GM12874 (cell line): ENCODE measurements at regions not wholly inside any gene's neighbourhood (a gene's known extent, or its start where the extent isn't known, plus 50 kb on each side); places are given as distances from the start of the nearest gene placed in this dataset.

ENCODE experiments used
- CTCF ChIP-seq: IDR thresholded peaks from 2 replicates; pipeline ENCODE4 v1.5.1; 2011; ENCODE audit warnings: low read depth, mild to moderate bottlenecking, control low read depth, low read length, moderate library complexity; ENCODE audit not compliant: insufficient read depth

GRCh38 chr5:174210596-174211276 lies 165.2 kb downstream of the NSG2 start:
- no peak for TF ChIP-seq CTCF

- no peak for TF ChIP-seq CTCF
These were observed 165.7 kb downstream of the NSG2 start for GRCh38 chr5:174211277-174211626.

- no peak for TF ChIP-seq CTCF
These were observed 172.0 kb downstream of the NSG2 start for GRCh38 chr5:174217527-174217926.

- TF ChIP-seq CTCF = no peak
These were observed 172.7 kb downstream of the NSG2 start for GRCh38 chr5:174218162-174218561.

GRCh38 chr5:174220417-174220816 lies 174.9 kb downstream of the NSG2 start:
- TF ChIP-seq CTCF = no peak

- TF ChIP-seq CTCF = no peak
These were observed 175.9 kb downstream of the NSG2 start for GRCh38 chr5:174221436-174221835.

- no peak for TF ChIP-seq CTCF
These were observed 176.4 kb downstream of the NSG2 start for GRCh38 chr5:174221946-174222345.

GRCh38 chr5:174222891-174223290 lies 177.4 kb downstream of the NSG2 start:
- TF ChIP-seq CTCF = no peak
